ENCODE measurements at regions not wholly inside any gene's neighbourhood (a gene's known extent, or its start where the extent isn't known, plus 50 kb on each side); places are given as distances from the start of the nearest gene placed in this dataset.

GRCh38 chr5:23977365-23977764 lies 470.0 kb downstream of the PRDM9 start:
- no peak for TF ChIP-seq CTCF (IDR thresholded peaks at IDR 0.05; ENCODE audit: low read depth, low read length, poor library complexity, severe bottlenecking)
- no peak for TF ChIP-seq EZH2phosphoT487 (IDR thresholded peaks at IDR 0.05; ENCODE audit: borderline replicate concordance, low read length)
